ENCODE measurements at regions not wholly inside any gene's neighbourhood (a gene's known extent, or its start where the extent isn't known, plus 50 kb on each side); places are given as distances from the start of the nearest gene placed in this dataset.

GRCh38 chr12:59940631-59941342 lies 345.0 kb downstream of the SLC16A7 start:
- TF ChIP-seq EP300 (IDR thresholded peaks at IDR 0.05): no peak
- no peak for TF ChIP-seq POLR2A (IDR thresholded peaks at IDR 0.05)
- TF ChIP-seq CTCF (IDR thresholded peaks at IDR 0.05): no peak

Measured in sigmoid colon (tissue), 4 donors.